ENCODE measurements at regions not wholly inside any gene's neighbourhood (a gene's known extent, or its start where the extent isn't known, plus 50 kb on each side); places are given as distances from the start of the nearest gene placed in this dataset.
"Not testable (repeated sequence)": the region's sequence is repeated elsewhere in the genome, so short reads cannot be mapped to it uniquely, and the experiment has no call there.

DNA sequence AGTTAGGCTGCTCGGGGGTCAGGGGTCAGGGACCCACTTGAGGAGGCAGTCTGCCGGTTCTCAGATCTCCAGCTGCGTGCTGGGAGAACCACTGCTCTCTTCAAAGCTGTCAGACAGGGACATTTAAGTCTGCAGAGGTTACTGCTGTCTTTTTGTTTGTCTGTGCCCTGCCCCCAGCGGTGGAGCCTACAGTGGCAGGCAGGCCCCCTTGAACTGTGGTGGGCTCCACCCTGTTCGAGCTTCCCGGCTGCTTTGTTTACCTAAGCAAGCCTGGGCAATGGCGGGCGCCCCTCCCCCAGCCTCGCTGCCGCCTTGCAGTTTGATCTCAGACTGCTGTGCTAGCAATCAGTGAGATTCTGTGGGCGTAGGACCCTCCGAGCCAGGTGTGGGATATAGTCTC lies 246.3 kb downstream of the IL15 start:
- TF ChIP-seq, protein P1, sequence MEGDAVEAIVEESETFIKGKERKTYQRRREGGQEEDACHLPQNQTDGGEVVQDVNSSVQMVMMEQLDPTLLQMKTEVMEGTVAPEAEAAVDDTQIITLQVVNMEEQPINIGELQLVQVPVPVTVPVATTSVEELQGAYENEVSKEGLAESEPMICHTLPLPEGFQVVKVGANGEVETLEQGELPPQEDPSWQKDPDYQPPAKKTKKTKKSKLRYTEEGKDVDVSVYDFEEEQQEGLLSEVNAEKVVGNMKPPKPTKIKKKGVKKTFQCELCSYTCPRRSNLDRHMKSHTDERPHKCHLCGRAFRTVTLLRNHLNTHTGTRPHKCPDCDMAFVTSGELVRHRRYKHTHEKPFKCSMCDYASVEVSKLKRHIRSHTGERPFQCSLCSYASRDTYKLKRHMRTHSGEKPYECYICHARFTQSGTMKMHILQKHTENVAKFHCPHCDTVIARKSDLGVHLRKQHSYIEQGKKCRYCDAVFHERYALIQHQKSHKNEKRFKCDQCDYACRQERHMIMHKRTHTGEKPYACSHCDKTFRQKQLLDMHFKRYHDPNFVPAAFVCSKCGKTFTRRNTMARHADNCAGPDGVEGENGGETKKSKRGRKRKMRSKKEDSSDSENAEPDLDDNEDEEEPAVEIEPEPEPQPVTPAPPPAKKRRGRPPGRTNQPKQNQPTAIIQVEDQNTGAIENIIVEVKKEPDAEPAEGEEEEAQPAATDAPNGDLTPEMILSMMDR (conservative IDR thresholded peaks at IDR 0.05), result not testable (repeated sequence)
- not testable (repeated sequence) for TF ChIP-seq EZH2 (IDR thresholded peaks at IDR 0.05; ENCODE audit: low read depth)
